ENCODE measurements at regions not wholly inside any gene's neighbourhood (a gene's known extent, or its start where the extent isn't known, plus 50 kb on each side); places are given as distances from the start of the nearest gene placed in this dataset.

DNA sequence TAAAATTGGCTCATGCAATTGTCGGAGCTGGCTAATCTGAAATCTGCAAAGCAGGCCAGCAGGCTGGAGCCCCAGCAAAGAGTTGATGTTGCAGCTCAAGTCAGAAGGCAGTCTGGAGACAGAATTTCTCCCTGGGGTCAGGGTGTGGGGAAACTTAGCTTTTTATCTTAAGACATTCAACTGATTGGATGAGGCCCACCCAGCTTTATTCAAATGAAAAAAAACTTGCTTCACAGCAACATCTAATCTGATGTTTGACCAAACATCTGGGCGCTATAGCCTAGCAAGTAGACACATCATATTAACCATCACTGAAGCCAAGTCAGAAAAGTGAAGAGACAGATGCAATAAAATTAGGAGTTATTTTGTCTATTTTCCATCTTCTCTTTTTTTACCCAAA is 108.8 kb upstream of the CCDC28A start:
- Histone ChIP-seq H2AFZ (ENCODE audit: low read depth, low read length) (no peak overlapping the region), H3K27ac (ENCODE audit: low read length) (no peak overlapping the region), H3K4me3 (ENCODE audit: low read depth in 1 of 2, low read length in 2 of 2) (no peak overlapping the region), H3K79me2 (ENCODE audit: insufficient read depth, low read length) (no peaks in the 10 kb centered on the region), H4K20me1 (ENCODE audit: insufficient read depth, low read length) (no peaks in the 10 kb centered on the region), H3K9ac (ENCODE audit: low read depth, low read length) (no peak overlapping the region), H3K4me1 (ENCODE audit: insufficient read depth, low read length) (no peaks in the 10 kb centered on the region), H3K27me3 (ENCODE audit: insufficient read depth, low read length, poor library complexity) (peaks cover 2% of the 10 kb centered on the region), H3K36me3 (ENCODE audit: insufficient read depth, low read length) (no peaks in the 10 kb centered on the region), H3K4me2 (ENCODE audit: insufficient read depth, low read length) (no peak overlapping the region), H3K9me3 (ENCODE audit: insufficient read depth, low read length, severe bottlenecking) (no peaks in the 10 kb centered on the region)
- no peak for TF ChIP-seq EZH2 (IDR thresholded peaks at IDR 0.05; ENCODE audit: borderline replicate concordance, low read depth, low read length, severe bottlenecking)
- TF ChIP-seq CTCF (IDR thresholded peaks at IDR 0.05; ENCODE audit: borderline replicate concordance, extremely low read depth, low read length, poor library complexity, severe bottlenecking) = no peak
- DNase-seq (no peak), ATAC-seq (ENCODE audit: insufficient read depth, low read depth) (no peak)

GRCh38 chr6:138666636-138667035 is 106.9 kb upstream of the CCDC28A start:
- Histone ChIP-seq H3K27ac (ENCODE audit: low read length) (no peak overlapping the region), H3K9ac (ENCODE audit: low read depth, low read length) (no peak overlapping the region), H3K4me3 (ENCODE audit: low read depth in 1 of 2, low read length in 2 of 2) (no peak overlapping the region), H4K20me1 (ENCODE audit: insufficient read depth, low read length) (no peaks in the 10 kb centered on the region), H3K4me2 (ENCODE audit: insufficient read depth, low read length) (no peak overlapping the region), H3K4me1 (ENCODE audit: insufficient read depth, low read length) (no peaks in the 10 kb centered on the region), H3K27me3 (ENCODE audit: insufficient read depth, low read length, poor library complexity) (peaks cover 2% of the 10 kb centered on the region), H3K36me3 (ENCODE audit: insufficient read depth, low read length) (no peaks in the 10 kb centered on the region), H2AFZ (ENCODE audit: low read depth, low read length) (no peak overlapping the region), H3K79me2 (ENCODE audit: insufficient read depth, low read length) (no peaks in the 10 kb centered on the region), H3K9me3 (ENCODE audit: insufficient read depth, low read length, severe bottlenecking) (no peaks in the 10 kb centered on the region)
- no peak for TF ChIP-seq CTCF (IDR thresholded peaks at IDR 0.05; ENCODE audit: borderline replicate concordance, extremely low read depth, low read length, poor library complexity, severe bottlenecking)
- TF ChIP-seq EZH2 (IDR thresholded peaks at IDR 0.05; ENCODE audit: borderline replicate concordance, low read depth, low read length, severe bottlenecking) = no peak
- no peak for DNase-seq
- no peak for ATAC-seq (ENCODE audit: insufficient read depth, low read depth)

DNA sequence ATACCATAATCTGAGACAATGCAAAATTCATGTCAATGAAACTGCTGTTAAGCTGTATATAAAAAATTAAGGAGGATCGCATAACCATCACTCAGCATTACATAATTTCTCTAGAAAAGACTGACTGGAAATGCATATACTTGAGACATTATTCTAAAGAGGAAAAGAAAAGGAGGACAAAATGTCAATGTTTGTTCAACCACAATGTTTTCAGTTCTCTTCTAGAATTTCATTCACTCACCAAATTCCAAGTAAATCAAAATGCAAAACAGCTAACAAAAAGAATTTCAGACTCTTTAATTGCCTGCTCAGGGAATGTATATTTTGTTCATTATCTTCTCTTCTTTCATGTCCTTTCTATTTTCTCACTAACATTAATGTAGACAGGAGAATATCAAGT is 106.2 kb upstream of the CCDC28A start:
- ATAC-seq (ENCODE audit: insufficient read depth, low read depth) (no peak), DNase-seq (no peak)
- H3K4me2 ChIP-seq (ENCODE audit: insufficient read depth, low read length) = no peak overlapping the region
- TF ChIP-seq EZH2 (IDR thresholded peaks at IDR 0.05; ENCODE audit: borderline replicate concordance, low read depth, low read length, severe bottlenecking) = no peak
- no peak for TF ChIP-seq CTCF (IDR thresholded peaks at IDR 0.05; ENCODE audit: borderline replicate concordance, extremely low read depth, low read length, poor library complexity, severe bottlenecking)
- H3K4me3 ChIP-seq (ENCODE audit: low read depth in 1 of 2, low read length in 2 of 2) = no peak overlapping the region
- no peak overlapping the region for H3K9ac ChIP-seq (ENCODE audit: low read depth, low read length)
- no peaks in the 10 kb centered on the region for H3K79me2 ChIP-seq (ENCODE audit: insufficient read depth, low read length)
- H3K27me3 ChIP-seq (ENCODE audit: insufficient read depth, low read length, poor library complexity) = peaks cover 2% of the 10 kb centered on the region
- no peaks in the 10 kb centered on the region for H3K36me3 ChIP-seq (ENCODE audit: insufficient read depth, low read length)
- H3K4me1 ChIP-seq (ENCODE audit: insufficient read depth, low read length) = no peaks in the 10 kb centered on the region
- H2AFZ ChIP-seq (ENCODE audit: low read depth, low read length) = no peak overlapping the region
- H4K20me1 ChIP-seq (ENCODE audit: insufficient read depth, low read length) = no peaks in the 10 kb centered on the region
- H3K9me3 ChIP-seq (ENCODE audit: insufficient read depth, low read length, severe bottlenecking) = no peaks in the 10 kb centered on the region
- H3K27ac ChIP-seq (ENCODE audit: low read length) = no peak overlapping the region

- Histone ChIP-seq H3K9ac (ENCODE audit: low read depth, low read length) (no peak overlapping the region), H3K27me3 (ENCODE audit: insufficient read depth, low read length, poor library complexity) (no peaks in the 10 kb centered on the region), H3K9me3 (ENCODE audit: insufficient read depth, low read length, severe bottlenecking) (no peaks in the 10 kb centered on the region), H3K36me3 (ENCODE audit: insufficient read depth, low read length) (no peaks in the 10 kb centered on the region), H4K20me1 (ENCODE audit: insufficient read depth, low read length) (no peaks in the 10 kb centered on the region), H3K27ac (ENCODE audit: low read length) (no peak overlapping the region), H3K4me1 (ENCODE audit: insufficient read depth, low read length) (no peaks in the 10 kb centered on the region), H3K79me2 (ENCODE audit: insufficient read depth, low read length) (no peaks in the 10 kb centered on the region), H2AFZ (ENCODE audit: low read depth, low read length) (no peak overlapping the region), H3K4me2 (ENCODE audit: insufficient read depth, low read length) (no peak overlapping the region), H3K4me3 (ENCODE audit: low read depth in 1 of 2, low read length in 2 of 2) (no peak overlapping the region)
- ATAC-seq (ENCODE audit: insufficient read depth, low read depth) (no peak), DNase-seq (no peak)
- TF ChIP-seq CTCF (IDR thresholded peaks at IDR 0.05; ENCODE audit: borderline replicate concordance, extremely low read depth, low read length, poor library complexity, severe bottlenecking) (no peak), EZH2 (IDR thresholded peaks at IDR 0.05; ENCODE audit: borderline replicate concordance, low read depth, low read length, severe bottlenecking) (no peak)
Observed at GRCh38 chr6:138671351-138671750, 102.2 kb upstream of the CCDC28A start.

Data from DND-41 (cell line).